ACHN (cell line): ENCODE measurements at regions not wholly inside any gene's neighbourhood (a gene's known extent, or its start where the extent isn't known, plus 50 kb on each side); places are given as distances from the start of the nearest gene placed in this dataset.
A peak's percentile ranks its signal among the peaks of the same experiment; 100 is the strongest.
"Not testable (repeated sequence)": the region's sequence is repeated elsewhere in the genome, so short reads cannot be mapped to it uniquely, and the experiment has no call there.

Experiments used
- DNase-seq: peaks from one replicate; pipeline ENCODE4 v3.0.0-alpha.2; 2015
- in situ Hi-C: cut with HindIII; loops from 2 replicates; pipeline ENCODE4 v1.10.0; 2017; ENCODE audit warnings: low sequenced_read_pairs, low pct_ligation_motif_present, low pct_unique_long_range_greater_than_20kb

- no peak for DNase-seq
- in situ Hi-C loops: no loop called here
Observed at GRCh38 chr1:171397851-171398469, 84.0 kb downstream of the FMO4 start.

- DNase-seq: no peak
- in situ Hi-C loops: no loop called here
Observed at GRCh38 chr1:171403393-171403792, 81.9 kb upstream of the PRRC2C start.

- DNase-seq: no peak
Observed at GRCh38 chr1:171405391-171405714, 80.0 kb upstream of the PRRC2C start.

GRCh38 chr1:171413557-171413956, 71.8 kb upstream of the PRRC2C start:
- DNase-seq, in situ Hi-C loops: not testable (repeated sequence)

More at GRCh38 chr1:171405391-171405714, 80.0 kb upstream of the PRRC2C start:
- in situ Hi-C loops: no loop called here

- in situ Hi-C loops: no loop called here
- DNase-seq: no peak
Observed at GRCh38 chr1:171418546-171418945, 66.8 kb upstream of the PRRC2C start.

GRCh38 chr1:171420810-171421209, 64.5 kb upstream of the PRRC2C start:
- in situ Hi-C loops: no loop called here

GRCh38 chr1:171421413-171422020, 63.8 kb upstream of the PRRC2C start:
- no peak for DNase-seq
- in situ Hi-C loops: no loop called here

More at GRCh38 chr1:171420810-171421209, 64.5 kb upstream of the PRRC2C start:
- no peak for DNase-seq

GRCh38 chr1:171422511-171422910, 62.8 kb upstream of the PRRC2C start:
- in situ Hi-C loops: no loop called here
- peak; percentile 39 for DNase-seq

GRCh38 chr1:171424494-171424893, 60.8 kb upstream of the PRRC2C start:
- in situ Hi-C loops: no loop called here
- no peak for DNase-seq

- no peak for DNase-seq
- in situ Hi-C loops: no loop called here
Observed at GRCh38 chr1:171426645-171427044, 58.7 kb upstream of the PRRC2C start.

GRCh38 chr1:171427852-171428471, 57.4 kb upstream of the PRRC2C start:
- no peak for DNase-seq
- in situ Hi-C loops: no loop called here

GRCh38 chr1:171429137-171429536, 56.2 kb upstream of the PRRC2C start:
- in situ Hi-C loops: no loop called here
- no peak for DNase-seq

GRCh38 chr1:171431994-171432393, 53.3 kb upstream of the PRRC2C start:
- DNase-seq: no peak
- in situ Hi-C loops: no loop called here

- DNase-seq: no peak
- in situ Hi-C loops: no loop called here
Observed at GRCh38 chr1:171432473-171432872, 52.9 kb upstream of the PRRC2C start.

- DNase-seq: peak; percentile 96
- in situ Hi-C loops: no loop called here
Observed at GRCh38 chr1:171433451-171433850, 51.9 kb upstream of the PRRC2C start.

- in situ Hi-C loops: no loop called here
- peak; percentile 79 for DNase-seq
Observed at GRCh38 chr1:171434717-171435346, 50.5 kb upstream of the PRRC2C start.
